Smooth muscle cell (in vitro differentiated cells): ENCODE measurements at regions not wholly inside any gene's neighbourhood (a gene's known extent, or its start where the extent isn't known, plus 50 kb on each side); places are given as distances from the start of the nearest gene placed in this dataset.

Experiments
- DNase-seq: peaks from one replicate; lab custom pipeline; 2025; ENCODE audit not compliant: unreplicated experiment; lab: John Stamatoyannopoulos, UW
- H2AFZ ChIP-seq: fragments of 200-600 bp; sonication (generic); 2 replicates; pipeline ENCODE4 v1.6.0; 2016; ENCODE audit warnings: antibody characterized with exemption, low read depth, mild to moderate bottlenecking
- H3F3A ChIP-seq: fragments of 200-600 bp; sonication (generic); 2 replicates; pipeline ENCODE4 v1.6.0; 2017; ENCODE audit warnings: antibody characterized with exemption, low read depth
- H3K27ac ChIP-seq: fragments of 200-600 bp; sonication (generic); 2 replicates; pipeline ENCODE4 v1.5.1; 2016; ENCODE audit warnings: low read depth, mild to moderate bottlenecking
- H3K27me3 ChIP-seq: fragments of 200-600 bp; sonication (generic); 2 replicates; pipeline ENCODE4 v1.6.1; 2016; ENCODE audit warnings: low read depth, mild to moderate bottlenecking
- H3K36me3 ChIP-seq: fragments of 200-600 bp; sonication (generic); 2 replicates; pipeline ENCODE4 v1.5.1; 2016; ENCODE audit warnings: low read depth
- H3K4me1 ChIP-seq: fragments of 200-600 bp; sonication (generic); 2 replicates; pipeline ENCODE4 v1.5.1; 2016; ENCODE audit warnings: low read depth
- H3K4me2 ChIP-seq: fragments of 200-600 bp; sonication (generic); 2 replicates; pipeline ENCODE4 v1.6.0; 2016; ENCODE audit warnings: mild to moderate bottlenecking
- H3K4me3 ChIP-seq: fragments of 200-600 bp; sonication (generic); 2 replicates; pipeline ENCODE4 v1.5.1; 2016; ENCODE audit warnings: mild to moderate bottlenecking
- H3K79me2 ChIP-seq: fragments of 200-600 bp; sonication (generic); 2 replicates; pipeline ENCODE4 v1.6.0; 2016; ENCODE audit warnings: low read depth, mild to moderate bottlenecking
- H3K9ac ChIP-seq: fragments of 200-600 bp; sonication (generic); 2 replicates; pipeline ENCODE4 v1.6.0; 2016; ENCODE audit warnings: low read depth
- H3K9me3 ChIP-seq: fragments of 200-600 bp; sonication (generic); replicated peaks from 2 replicates; pipeline ENCODE4 v1.5.1; 2016; ENCODE audit warnings: low read depth
- H4K20me1 ChIP-seq: fragments of 200-600 bp; sonication (generic); 2 replicates; pipeline ENCODE4 v1.6.0; 2016; ENCODE audit warnings: low read depth
- CTCF ChIP-seq: fragments of 200-600 bp; sonication (generic); IDR thresholded peaks from 2 replicates; pipeline ENCODE4 v1.5.1; 2017; ENCODE audit warnings: borderline replicate concordance, mild to moderate bottlenecking, antibody characterized with exemption; ENCODE audit not compliant: insufficient read depth, poor library complexity, severe bottlenecking
- WGBS: methylation state at CpG from one replicate; pipeline ENCODE4 v1.1.7; 2016; ENCODE audit warnings: low lambda C conversion rate; 5-methylcytosine and 5-hydroxymethylcytosine counted together

- no peaks in the 10 kb centered on the region for H3K4me1 ChIP-seq
- H3F3A ChIP-seq = no peaks in the 10 kb centered on the region
- no peak overlapping the region for H3K9ac ChIP-seq
- TF ChIP-seq CTCF = no peak
- H4K20me1 ChIP-seq = no peaks in the 10 kb centered on the region
- no peaks in the 10 kb centered on the region for H3K79me2 ChIP-seq
- no peaks in the 10 kb centered on the region for H3K9me3 ChIP-seq
- H3K36me3 ChIP-seq = no peaks in the 10 kb centered on the region
- no peak overlapping the region for H3K4me3 ChIP-seq
- H3K4me2 ChIP-seq = no peak overlapping the region
- H3K27me3 ChIP-seq = no peaks in the 10 kb centered on the region
- no peak overlapping the region for H2AFZ ChIP-seq
- WGBS = 63% methylated on average over 4 of the region's 4 CpGs
- H3K27ac ChIP-seq = no peak overlapping the region
- DNase-seq = no peak
Measured at GRCh38 chr16:35744726-35745125, 2285.3 kb downstream of the TP53TG3F start.

- H3K36me3 ChIP-seq = no peaks in the 10 kb centered on the region
- no peak for DNase-seq
- WGBS = 55% methylated on average over 3 of the region's 3 CpGs
Measured at GRCh38 chr16:35745191-35745590, 2285.8 kb downstream of the TP53TG3F start.

DNA sequence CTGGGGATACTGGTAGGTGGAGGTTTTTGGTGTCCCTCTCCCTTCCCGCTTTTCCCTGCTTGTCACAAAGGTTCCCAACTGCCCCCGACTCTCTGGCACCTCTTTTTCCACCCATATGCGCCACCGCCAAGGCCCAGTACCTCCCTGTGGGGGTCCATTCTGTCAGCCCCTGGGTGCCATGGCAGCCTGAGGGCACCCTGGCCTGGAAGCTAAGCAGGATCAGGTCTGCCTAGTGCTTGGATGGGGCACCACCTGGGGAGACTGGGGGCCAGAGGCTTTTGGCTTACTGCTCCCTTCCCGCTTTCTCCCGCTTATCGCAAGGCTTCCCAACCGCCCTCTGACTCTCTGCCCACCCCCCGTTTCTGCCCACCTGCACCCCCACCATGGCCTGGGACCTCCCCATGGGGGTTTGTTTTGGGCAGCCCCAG, 2286.4 kb downstream of the TP53TG3F start:
- no peaks in the 10 kb centered on the region for H3K4me1 ChIP-seq
- H3K27me3 ChIP-seq = no peaks in the 10 kb centered on the region
- no peak overlapping the region for H2AFZ ChIP-seq

More at GRCh38 chr16:35745191-35745590, 2285.8 kb downstream of the TP53TG3F start:
- Histone ChIP-seq H3K9ac (no peak overlapping the region), H3K9me3 (no peaks in the 10 kb centered on the region), H3K4me2 (no peak overlapping the region), H2AFZ (no peak overlapping the region), H3K79me2 (no peaks in the 10 kb centered on the region), H3K4me1 (no peaks in the 10 kb centered on the region), H3K4me3 (no peak overlapping the region), H3K27ac (no peak overlapping the region), H3K27me3 (no peaks in the 10 kb centered on the region), H3F3A (no peaks in the 10 kb centered on the region), H4K20me1 (no peaks in the 10 kb centered on the region)
- no peak for TF ChIP-seq CTCF

More for the DNA sequence above, 2286.4 kb downstream of the TP53TG3F start:
- no peak for TF ChIP-seq CTCF
- H3K9me3 ChIP-seq = no peaks in the 10 kb centered on the region
- H3K4me2 ChIP-seq = no peak overlapping the region
- 81% methylated on average over 5 of the region's 9 CpGs for WGBS
- H3K36me3 ChIP-seq = no peaks in the 10 kb centered on the region
- H3F3A ChIP-seq = no peaks in the 10 kb centered on the region
- DNase-seq = no peak
- no peak overlapping the region for H3K4me3 ChIP-seq
- no peaks in the 10 kb centered on the region for H4K20me1 ChIP-seq
- no peak overlapping the region for H3K27ac ChIP-seq
- H3K9ac ChIP-seq = no peak overlapping the region
- H3K79me2 ChIP-seq = no peaks in the 10 kb centered on the region
